HepG2 (cell line): ENCODE measurements at regions not wholly inside any gene's neighbourhood (a gene's known extent, or its start where the extent isn't known, plus 50 kb on each side); places are given as distances from the start of the nearest gene placed in this dataset.

Experiments
- ATAC-seq: fragments of 200-7000 bp; cut with Tn5 transposase; 3 replicates; pipeline ENCODE4 v1.9.1; 2020; ENCODE audit warnings: mild to moderate bottlenecking, moderate library complexity
- BruUV-seq: library from RNA; stranded (reverse); fragments of 400-500 nt; replicated peaks from 2 replicates; lab custom pipeline; 2021; lab: Mats Ljungman, UMichigan
- CTCF ChIA-PET: fragments of 300-600 bp; formaldehyde crosslinking; extraction: SDS; loops from one replicate; lab custom pipeline; 2021; ENCODE audit warnings: low total read pairs, inconsistent platforms, low intra/inter-chr PET ratio; lab: Yijun Ruan, JAX
- POLR2A ChIA-PET: fragments of 350-600 bp; sonication (Branson Sonifier 250); formaldehyde crosslinking; loops from one replicate; lab custom pipeline; 2020; ENCODE audit warnings: antibody characterized with exemption, inconsistent platforms; lab: Yijun Ruan, JAX
- DNase-seq: peaks from one replicate; pipeline ENCODE4 v3.0.0-alpha.2; 2015; ENCODE audit warnings: low spot score
- FAIRE-seq: peaks from 3 replicates; lab custom pipeline; 2011; peaks lifted over from hg19 to GRCh38; lab: Jason Lieb, UNC
- H2AFZ ChIP-seq: one replicate; pipeline ENCODE4 v1.6.1; 2011; ENCODE audit warnings: low read length, inconsistent platforms
- H3K27ac ChIP-seq: fragments of 300-600 bp; 3 replicates; pipeline ENCODE4 v1.8.0; 2011; ENCODE audit warnings: mixed run types, mild to moderate bottlenecking, mixed read lengths, low read length, inconsistent platforms; ENCODE audit not compliant: insufficient read depth; ENCODE audit errors: extremely low read length
- H3K27me3 ChIP-seq, 2 experiments: fragments of 200-600 bp in 1 of 2; 2 replicates in 1 of 2; 3 replicates in 1 of 2; pipeline versions ENCODE4 v1.6.0 to v1.8.0; 2011; ENCODE audit warnings: low read length in 2 of 2, mild to moderate bottlenecking in 2 of 2, moderate library complexity in 2 of 2, inconsistent platforms in 1 of 2; ENCODE audit not compliant: insufficient read depth in 2 of 2, control insufficient read depth in 1 of 2
- H3K36me3 ChIP-seq, 2 experiments: fragments of 200-600 bp in 1 of 2; replicated peaks in 1 of 2; 2 replicates in 1 of 2; 3 replicates in 1 of 2; pipeline versions ENCODE4 v1.5.1 to v1.8.0; 2011; ENCODE audit warnings: low read length in 2 of 2, inconsistent platforms in 1 of 2; ENCODE audit not compliant: insufficient read depth in 2 of 2, control insufficient read depth in 1 of 2
- H3K4me1 ChIP-seq: 2 replicates; pipeline ENCODE4 v1.5.1; 2012; ENCODE audit warnings: low read length, inconsistent platforms; ENCODE audit not compliant: insufficient read depth
- H3K4me2 ChIP-seq: 2 replicates; pipeline ENCODE4 v1.6.0; 2011; ENCODE audit warnings: low read depth, low read length, inconsistent platforms
- H3K4me3 ChIP-seq, 3 experiments: fragments of 200-600 bp in 1 of 3; sonication (generic), shearing (Covaris generic) in 1 of 3; replicated peaks in 1 of 3; 2 replicates each; pipeline ENCODE4 v1.5.1; 2011 to 2016; ENCODE audit warnings: low read length in 3 of 3, inconsistent platforms in 2 of 3, low read depth in 2 of 3, mild to moderate bottlenecking in 2 of 3, control low read depth in 1 of 3, mixed read lengths in 1 of 3; ENCODE audit not compliant: insufficient read depth in 1 of 3
- H3K79me2 ChIP-seq: one replicate; pipeline ENCODE4 v1.6.1; 2011; ENCODE audit warnings: low read length, inconsistent platforms; ENCODE audit not compliant: insufficient read depth
- H3K9ac ChIP-seq: 2 replicates; pipeline ENCODE4 v1.6.0; 2011; ENCODE audit warnings: mild to moderate bottlenecking, low read depth, low read length, inconsistent platforms; ENCODE audit not compliant: insufficient read depth
- H3K9me3 ChIP-seq: 2 replicates; pipeline ENCODE4 v1.5.1; 2012; ENCODE audit warnings: mild to moderate bottlenecking, low read length
- H4K20me1 ChIP-seq: 2 replicates; pipeline ENCODE4 v1.6.0; 2011; ENCODE audit warnings: inconsistent platforms, mild to moderate bottlenecking, low read length, moderate library complexity; ENCODE audit not compliant: insufficient read depth
- ATM ChIP-seq: fragments of 450-650 bp; IDR thresholded peaks from 2 replicates; pipeline ENCODE4 v1.7.1; 2017; ENCODE audit warnings: mild to moderate bottlenecking, borderline replicate concordance
- BRD4 ChIP-seq: sonication (generic); formaldehyde crosslinking; IDR thresholded peaks from 2 replicates; pipeline ENCODE4 v1.4.0; 2020; ENCODE audit warnings: missing genetic modification reagents
- CREM ChIP-seq, 2 experiments: sonication (generic) in 1 of 2; formaldehyde crosslinking in 1 of 2; IDR thresholded peaks; 2 replicates each; pipeline versions ENCODE4 v1.4.0 to v1.6.1; 2016 to 2020; ENCODE audit warnings: antibody characterized with exemption in 1 of 2, mild to moderate bottlenecking in 1 of 2, missing genetic modification reagents in 1 of 2
- FOXK2 ChIP-seq: fragments of 450-650 bp; IDR thresholded peaks from 2 replicates; pipeline ENCODE4 v1.6.1; 2016
- IKZF1 ChIP-seq: fragments of 450-650 bp; IDR thresholded peaks from 2 replicates; pipeline ENCODE4 v1.7.1; 2016
- NR1H2 ChIP-seq: sonication (generic); formaldehyde crosslinking; IDR thresholded peaks from 2 replicates; pipeline ENCODE4 v1.8.1; 2022; ENCODE audit warnings: low read depth, missing genetic modification reagents, borderline replicate concordance
- PHF8 ChIP-seq: sonication (generic); formaldehyde crosslinking; IDR thresholded peaks from 2 replicates; pipeline ENCODE4 v1.5.0; 2020; ENCODE audit warnings: missing genetic modification reagents
- RBFOX2 ChIP-seq: fragments of 200-400 bp; formaldehyde crosslinking; IDR thresholded peaks from 2 replicates; pipeline ENCODE4 v1.6.1; 2017; ENCODE audit warnings: low read depth, mild to moderate bottlenecking, low read length
- SMC3 ChIP-seq: IDR thresholded peaks from 2 replicates; pipeline ENCODE4 v1.6.1; 2011; ENCODE audit warnings: low read length, improper control_type of control experiment
- TEAD2 ChIP-seq: sonication (generic); formaldehyde crosslinking; IDR thresholded peaks from 2 replicates; pipeline ENCODE4 v1.9.0; 2021; ENCODE audit warnings: missing genetic modification reagents
- ZEB1 ChIP-seq: IDR thresholded peaks from 2 replicates; pipeline ENCODE4 v1.6.1; 2012; ENCODE audit warnings: mild to moderate bottlenecking, low read depth, inconsistent platforms; ENCODE audit not compliant: insufficient replicate concordance
- ZNF143 ChIP-seq: sonication (generic); formaldehyde crosslinking; IDR thresholded peaks from 2 replicates; pipeline ENCODE4 v1.4.0; 2020; ENCODE audit warnings: missing genetic modification reagents
- ZNF605 ChIP-seq: sonication (generic); formaldehyde crosslinking; IDR thresholded peaks from 2 replicates; pipeline ENCODE4 v1.8.0; 2022; ENCODE audit warnings: mild to moderate bottlenecking, missing genetic modification reagents
- ZNF629 ChIP-seq: sonication (generic); formaldehyde crosslinking; conservative IDR thresholded peaks from 2 replicates; pipeline ENCODE4 v1.5.0; 2020; ENCODE audit warnings: missing genetic modification reagents
- ZNF672 ChIP-seq: sonication (generic); formaldehyde crosslinking; IDR thresholded peaks from 2 replicates; pipeline ENCODE4 v1.8.1; 2022; ENCODE audit warnings: missing genetic modification reagents
- WGBS: methylation state at CpG from one replicate; pipeline ENCODE4 v1.1.6; 2017; ENCODE audit warnings: low lambda C conversion rate; 5-methylcytosine and 5-hydroxymethylcytosine counted together
- in situ Hi-C: cut with HindIII; loops from 2 replicates; pipeline ENCODE4 v1.10.0; 2017; ENCODE audit warnings: low pct_unique_long_range_greater_than_20kb; ENCODE audit not compliant: extremely low pct_ligation_motif_present
- intact Hi-C: fragments of 100-400 bp; cut with micrococcal nuclease; formaldehyde crosslinking; loops from one replicate; pipeline ENCODE4 v1.10.0; 2022; ENCODE audit not compliant: unreplicated experiment
- TF ChIP-seq, protein P1 (sequence below): sonication (generic); formaldehyde crosslinking; IDR thresholded peaks from 2 replicates; pipeline ENCODE4 v1.8.0; 2022; ENCODE audit warnings: missing genetic modification reagents, low read depth, mild to moderate bottlenecking, borderline replicate concordance
- TF ChIP-seq, protein P2 (sequence below): sonication (generic); formaldehyde crosslinking; IDR thresholded peaks from 2 replicates; pipeline ENCODE4 v1.4.0; 2020; ENCODE audit warnings: mild to moderate bottlenecking, missing genetic modification reagents, borderline replicate concordance
- TF ChIP-seq, protein P3 (sequence below): sonication (generic); formaldehyde crosslinking; IDR thresholded peaks from 2 replicates; pipeline ENCODE4 v1.4.0; 2020; ENCODE audit warnings: missing genetic modification reagents
- TF ChIP-seq, protein P4 (sequence below): sonication (generic); formaldehyde crosslinking; IDR thresholded peaks from 2 replicates; pipeline ENCODE4 v1.5.0; 2020; ENCODE audit warnings: mild to moderate bottlenecking, missing genetic modification reagents
- TF ChIP-seq, protein P5 (sequence below): sonication (generic); formaldehyde crosslinking; IDR thresholded peaks from 2 replicates; pipeline ENCODE4 v1.8.0; 2022; ENCODE audit warnings: low read depth, missing genetic modification reagents

DNA sequence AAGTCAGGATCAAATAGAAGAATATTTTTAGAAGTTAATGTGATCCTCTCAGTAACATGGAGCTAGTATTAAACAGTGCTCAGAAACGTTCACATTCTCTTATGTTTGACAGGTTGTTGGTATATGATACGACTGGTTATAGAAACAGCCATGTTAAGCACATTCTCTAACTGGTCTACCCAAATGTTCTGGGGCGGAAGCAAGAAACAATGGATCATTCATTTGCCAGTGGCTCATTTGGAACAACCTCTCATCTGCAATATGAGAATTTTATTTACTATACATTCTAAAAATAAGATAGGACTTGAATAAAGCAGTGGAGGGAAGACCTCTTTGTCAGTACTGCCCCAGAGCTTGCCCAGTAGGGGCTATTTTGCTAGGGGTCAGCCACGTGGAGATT lies 167.1 kb upstream of the FAM98A start:
- CTCF ChIA-PET, result no interaction called here
- no peaks in the 10 kb centered on the region for H4K20me1 ChIP-seq
- H2AFZ ChIP-seq, result no peak overlapping the region
- POLR2A ChIA-PET, result no interaction called here
- H3K27ac ChIP-seq, result no peak overlapping the region
- in situ Hi-C loops, result no loop called here
- H3K9me3 ChIP-seq, result 0 out of 2 replicates have a peak, but pooled peaks cover 5% of the 10 kb centered on the region
- ATAC-seq, result no peak
- no peaks in the 10 kb centered on the region for H3K79me2 ChIP-seq
- intact Hi-C loops, result no loop called here
- H3K36me3 ChIP-seq, result no peaks in the 10 kb centered on the region
- no peak for FAIRE-seq
- TF ChIP-seq ATM (no peak), FOXK2 (no peak), TEAD2 (CRISPR knock-in tag) (no peak), ZNF672 (CRISPR knock-in tag) (no peak), NR1H2 (CRISPR knock-in tag) (no peak), SMC3 (no peak), ZEB1 (no peak), ZNF629 (no peak), IKZF1 (no peak), PHF8 (CRISPR knock-in tag) (no peak), ZNF143 (CRISPR knock-in tag) (no peak), RBFOX2 (no peak), CREM (IDR thresholded peaks at IDR 0.05) (no peak), CREM (CRISPR knock-in tag; IDR thresholded peaks at IDR 0.05) (no peak), BRD4 (CRISPR knock-in tag) (no peak), ZNF605 (CRISPR knock-in tag) (no peak)
- TF ChIP-seq, protein P1, sequence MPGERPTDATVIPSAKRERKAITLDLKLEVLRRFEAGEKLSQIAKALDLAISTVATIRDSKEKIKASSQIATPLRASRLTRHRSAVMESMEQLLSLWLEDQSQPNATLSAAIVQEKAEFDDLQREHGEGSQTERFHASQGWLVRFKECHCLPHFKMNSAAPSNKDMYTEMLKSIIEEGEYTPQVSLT (CRISPR knock-in tag), result no peak
- TF ChIP-seq, protein P2, sequence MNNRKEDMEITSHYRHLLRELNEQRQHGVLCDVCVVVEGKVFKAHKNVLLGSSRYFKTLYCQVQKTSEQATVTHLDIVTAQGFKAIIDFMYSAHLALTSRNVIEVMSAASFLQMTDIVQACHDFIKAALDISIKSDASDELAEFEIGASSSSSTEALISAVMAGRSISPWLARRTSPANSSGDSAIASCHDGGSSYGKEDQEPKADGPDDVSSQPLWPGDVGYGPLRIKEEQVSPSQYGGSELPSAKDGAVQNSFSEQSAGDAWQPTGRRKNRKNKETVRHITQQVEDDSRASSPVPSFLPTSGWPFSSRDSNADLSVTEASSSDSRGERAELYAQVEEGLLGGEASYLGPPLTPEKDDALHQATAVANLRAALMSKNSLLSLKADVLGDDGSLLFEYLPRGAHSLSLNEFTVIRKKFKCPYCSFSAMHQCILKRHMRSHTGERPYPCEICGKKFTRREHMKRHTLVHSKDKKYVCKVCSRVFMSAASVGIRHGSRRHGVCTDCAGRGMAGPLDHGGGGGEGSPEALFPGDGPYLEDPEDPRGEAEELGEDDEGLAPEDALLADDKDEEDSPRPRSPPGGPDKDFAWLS (CRISPR knock-in tag), result no peak
- TF ChIP-seq, protein P3, sequence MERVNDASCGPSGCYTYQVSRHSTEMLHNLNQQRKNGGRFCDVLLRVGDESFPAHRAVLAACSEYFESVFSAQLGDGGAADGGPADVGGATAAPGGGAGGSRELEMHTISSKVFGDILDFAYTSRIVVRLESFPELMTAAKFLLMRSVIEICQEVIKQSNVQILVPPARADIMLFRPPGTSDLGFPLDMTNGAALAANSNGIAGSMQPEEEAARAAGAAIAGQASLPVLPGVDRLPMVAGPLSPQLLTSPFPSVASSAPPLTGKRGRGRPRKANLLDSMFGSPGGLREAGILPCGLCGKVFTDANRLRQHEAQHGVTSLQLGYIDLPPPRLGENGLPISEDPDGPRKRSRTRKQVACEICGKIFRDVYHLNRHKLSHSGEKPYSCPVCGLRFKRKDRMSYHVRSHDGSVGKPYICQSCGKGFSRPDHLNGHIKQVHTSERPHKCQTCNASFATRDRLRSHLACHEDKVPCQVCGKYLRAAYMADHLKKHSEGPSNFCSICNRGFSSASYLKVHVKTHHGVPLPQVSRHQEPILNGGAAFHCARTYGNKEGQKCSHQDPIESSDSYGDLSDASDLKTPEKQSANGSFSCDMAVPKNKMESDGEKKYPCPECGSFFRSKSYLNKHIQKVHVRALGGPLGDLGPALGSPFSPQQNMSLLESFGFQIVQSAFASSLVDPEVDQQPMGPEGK (CRISPR knock-in tag), result no peak
- TF ChIP-seq, protein P4, sequence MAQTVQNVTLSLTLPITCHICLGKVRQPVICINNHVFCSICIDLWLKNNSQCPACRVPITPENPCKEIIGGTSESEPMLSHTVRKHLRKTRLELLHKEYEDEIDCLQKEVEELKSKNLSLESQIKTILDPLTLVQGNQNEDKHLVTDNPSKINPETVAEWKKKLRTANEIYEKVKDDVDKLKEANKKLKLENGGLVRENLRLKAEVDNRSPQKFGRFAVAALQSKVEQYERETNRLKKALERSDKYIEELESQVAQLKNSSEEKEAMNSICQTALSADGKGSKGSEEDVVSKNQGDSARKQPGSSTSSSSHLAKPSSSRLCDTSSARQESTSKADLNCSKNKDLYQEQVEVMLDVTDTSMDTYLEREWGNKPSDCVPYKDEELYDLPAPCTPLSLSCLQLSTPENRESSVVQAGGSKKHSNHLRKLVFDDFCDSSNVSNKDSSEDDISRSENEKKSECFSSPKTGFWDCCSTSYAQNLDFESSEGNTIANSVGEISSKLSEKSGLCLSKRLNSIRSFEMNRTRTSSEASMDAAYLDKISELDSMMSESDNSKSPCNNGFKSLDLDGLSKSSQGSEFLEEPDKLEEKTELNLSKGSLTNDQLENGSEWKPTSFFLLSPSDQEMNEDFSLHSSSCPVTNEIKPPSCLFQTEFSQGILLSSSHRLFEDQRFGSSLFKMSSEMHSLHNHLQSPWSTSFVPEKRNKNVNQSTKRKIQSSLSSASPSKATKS (CRISPR knock-in tag), result no peak
- TF ChIP-seq, protein P5, sequence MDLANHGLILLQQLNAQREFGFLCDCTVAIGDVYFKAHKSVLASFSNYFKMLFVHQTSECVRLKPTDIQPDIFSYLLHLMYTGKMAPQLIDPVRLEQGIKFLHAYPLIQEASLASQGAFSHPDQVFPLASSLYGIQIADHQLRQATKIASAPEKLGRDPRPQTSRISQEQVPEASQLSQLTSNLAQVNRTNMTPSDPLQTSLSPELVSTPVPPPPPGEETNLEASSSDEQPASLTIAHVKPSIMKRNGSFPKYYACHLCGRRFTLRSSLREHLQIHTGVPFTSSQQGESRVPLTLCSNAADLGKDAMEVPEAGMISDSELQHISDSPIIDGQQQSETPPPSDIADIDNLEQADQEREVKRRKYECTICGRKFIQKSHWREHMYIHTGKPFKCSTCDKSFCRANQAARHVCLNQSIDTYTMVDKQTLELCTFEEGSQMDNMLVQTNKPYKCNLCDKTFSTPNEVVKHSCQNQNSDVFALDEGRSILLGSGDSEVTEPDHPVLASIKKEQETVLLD (CRISPR knock-in tag), result no peak
- TF ChIP-seq, all 625 proteins: peak for 0
- no peaks in the 10 kb centered on the region for H3K4me1 ChIP-seq
- H3K9ac ChIP-seq, result no peak overlapping the region
- H3K4me3 ChIP-seq, result no peak overlapping the region
- DNase-seq, result no peak
- no peak overlapping the region for H3K4me2 ChIP-seq
- WGBS, result 9% methylated on average over 4 of the region's 4 CpGs
- no peaks in the 10 kb centered on the region for H3K27me3 ChIP-seq
- BruUV-seq, result no TSS peak
